Epithelial cell of proximal tubule (primary cell): ENCODE measurements at regions not wholly inside any gene's neighbourhood (a gene's known extent, or its start where the extent isn't known, plus 50 kb on each side); places are given as distances from the start of the nearest gene placed in this dataset.

Experiments
- DNase-seq: peaks from one replicate; pipeline ENCODE4 v3.0.0-alpha.2; 2011; ENCODE audit warnings: low read depth
- H3K4me3 ChIP-seq: 2 replicates; pipeline ENCODE4 v1.5.1; 2011; ENCODE audit warnings: low read depth, mild to moderate bottlenecking, low read length
- TF ChIP-seq, protein P1 (sequence below): conservative IDR thresholded peaks from 2 replicates; pipeline ENCODE4 v1.5.1; 2012; ENCODE audit warnings: low read depth, mild to moderate bottlenecking, low read length

DNA sequence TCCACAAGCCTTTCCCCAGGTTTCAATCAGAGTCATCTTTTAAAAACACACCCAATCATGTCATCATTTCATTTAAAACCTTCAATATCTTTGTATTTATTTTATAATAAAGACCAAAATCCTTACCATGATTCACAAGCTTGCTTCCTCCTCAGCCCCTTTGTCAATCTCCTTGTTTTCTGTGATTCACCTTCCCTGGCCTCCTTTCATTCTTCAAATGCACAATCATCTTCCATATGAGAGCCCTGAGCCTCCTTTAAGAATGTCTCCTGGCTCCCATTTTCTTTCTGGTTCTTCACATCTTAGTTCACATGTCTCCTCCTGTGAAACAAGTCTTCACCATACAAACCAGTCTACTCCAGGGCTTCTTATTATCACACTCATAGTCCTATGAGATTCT is 904.0 kb downstream of the SORCS3 start:
- TF ChIP-seq, protein P1, sequence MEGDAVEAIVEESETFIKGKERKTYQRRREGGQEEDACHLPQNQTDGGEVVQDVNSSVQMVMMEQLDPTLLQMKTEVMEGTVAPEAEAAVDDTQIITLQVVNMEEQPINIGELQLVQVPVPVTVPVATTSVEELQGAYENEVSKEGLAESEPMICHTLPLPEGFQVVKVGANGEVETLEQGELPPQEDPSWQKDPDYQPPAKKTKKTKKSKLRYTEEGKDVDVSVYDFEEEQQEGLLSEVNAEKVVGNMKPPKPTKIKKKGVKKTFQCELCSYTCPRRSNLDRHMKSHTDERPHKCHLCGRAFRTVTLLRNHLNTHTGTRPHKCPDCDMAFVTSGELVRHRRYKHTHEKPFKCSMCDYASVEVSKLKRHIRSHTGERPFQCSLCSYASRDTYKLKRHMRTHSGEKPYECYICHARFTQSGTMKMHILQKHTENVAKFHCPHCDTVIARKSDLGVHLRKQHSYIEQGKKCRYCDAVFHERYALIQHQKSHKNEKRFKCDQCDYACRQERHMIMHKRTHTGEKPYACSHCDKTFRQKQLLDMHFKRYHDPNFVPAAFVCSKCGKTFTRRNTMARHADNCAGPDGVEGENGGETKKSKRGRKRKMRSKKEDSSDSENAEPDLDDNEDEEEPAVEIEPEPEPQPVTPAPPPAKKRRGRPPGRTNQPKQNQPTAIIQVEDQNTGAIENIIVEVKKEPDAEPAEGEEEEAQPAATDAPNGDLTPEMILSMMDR, result no peak
- H3K4me3 ChIP-seq, result no peak overlapping the region
- DNase-seq, result no peak

DNA sequence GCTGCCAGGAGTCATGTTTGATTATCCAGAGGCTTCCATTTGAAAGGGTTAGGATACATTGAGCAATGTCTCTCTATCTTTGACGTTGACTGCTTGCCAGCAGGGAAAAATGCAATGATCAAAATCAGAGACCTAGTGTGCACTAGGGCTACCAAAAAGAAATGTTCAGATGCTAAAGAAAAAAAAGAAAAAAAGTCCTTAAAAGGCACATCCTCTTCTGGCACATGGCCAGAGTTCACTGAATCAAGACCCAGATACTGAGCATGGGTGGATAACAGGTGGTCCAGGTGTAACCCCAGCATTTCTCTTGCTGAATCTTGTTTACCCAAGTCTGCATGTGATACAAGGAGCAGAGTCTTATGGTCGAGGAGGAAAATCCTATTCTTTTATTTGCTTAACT is 899.3 kb downstream of the SORCS3 start:
- no peak overlapping the region for H3K4me3 ChIP-seq
- TF ChIP-seq, protein P1, result no peak
- DNase-seq, result no peak

DNA sequence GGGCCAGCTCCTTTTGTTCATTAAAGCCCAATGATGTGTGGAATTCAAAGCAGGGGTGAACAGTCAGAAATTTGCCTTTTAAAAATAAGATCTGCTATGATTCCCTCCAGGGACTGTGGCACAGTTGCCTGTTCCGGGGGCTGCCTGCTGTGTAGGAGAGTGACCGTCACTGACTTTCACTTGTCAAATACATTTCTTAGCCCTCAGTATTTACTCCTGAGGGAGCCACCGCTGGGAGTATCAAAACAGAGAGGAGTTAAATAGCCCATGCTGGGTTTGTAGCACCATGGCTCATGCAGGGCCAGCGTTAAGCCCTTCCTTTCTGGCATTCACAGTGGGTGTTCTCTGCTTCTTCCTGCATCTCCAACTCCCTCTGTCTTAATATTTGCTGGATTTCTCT is 897.8 kb downstream of the SORCS3 start:
- no peak overlapping the region for H3K4me3 ChIP-seq
- DNase-seq, result no peak
- TF ChIP-seq, protein P1, result no peak

DNA sequence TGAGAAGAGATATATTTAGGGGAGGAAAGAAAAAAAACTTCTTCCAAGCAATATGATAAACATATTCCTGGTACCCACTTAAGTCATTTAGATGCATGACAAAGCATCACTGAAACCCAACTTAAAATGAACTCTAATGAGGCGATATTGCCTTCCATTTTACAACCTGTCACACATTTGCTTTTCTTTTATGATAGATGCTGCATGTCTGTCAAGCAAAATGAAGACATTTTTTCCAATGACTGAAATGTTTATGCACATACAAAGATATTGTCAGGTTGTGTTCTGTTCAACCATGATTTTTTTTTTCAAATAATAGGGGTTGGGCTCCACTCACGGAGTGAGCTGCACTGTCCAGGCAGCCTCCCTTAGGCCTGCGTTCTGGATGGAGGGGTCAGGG is 894.4 kb downstream of the SORCS3 start:
- no peak for DNase-seq
- TF ChIP-seq, protein P1, result no peak
- H3K4me3 ChIP-seq, result no peak overlapping the region

- no peak for DNase-seq
- no peak overlapping the region for H3K4me3 ChIP-seq
- TF ChIP-seq, protein P1, result no peak
Observed at GRCh38 chr10:105534086-105534485, 893.0 kb downstream of the SORCS3 start.

GRCh38 chr10:105516511-105516910 is 875.4 kb downstream of the SORCS3 start:
- TF ChIP-seq, protein P1, result no peak
- no peak overlapping the region for H3K4me3 ChIP-seq
- no peak for DNase-seq

- H3K4me3 ChIP-seq, result no peak overlapping the region
- TF ChIP-seq, protein P1, result no peak
- DNase-seq, result no peak
Observed at GRCh38 chr10:105514106-105514505, 873.0 kb downstream of the SORCS3 start.
